GM23338 (cell line): ENCODE measurements at regions not wholly inside any gene's neighbourhood (a gene's known extent, or its start where the extent isn't known, plus 50 kb on each side); places are given as distances from the start of the nearest gene placed in this dataset.

Experiments used
- CREB1 ChIP-seq: fragments of 250-450 bp; sonication (Bioruptor Pico); IDR thresholded peaks from 2 replicates; pipeline ENCODE4 v1.5.0; 2020; ENCODE audit warnings: low read depth, mild to moderate bottlenecking, moderate library complexity
- EZH2 ChIP-seq: fragments of 200-600 bp; sonication (generic); IDR thresholded peaks from one replicate; pipeline ENCODE4 v1.8.0; 2017; ENCODE audit warnings: antibody characterized with exemption, mild to moderate bottlenecking, low read depth; ENCODE audit not compliant: unreplicated experiment
- EZH2phosphoT487 ChIP-seq: fragments of 200-600 bp; sonication (generic); IDR thresholded peaks from one replicate; pipeline ENCODE4 v1.8.1; 2018; ENCODE audit warnings: antibody characterized with exemption; ENCODE audit not compliant: unreplicated experiment
- JUNB ChIP-seq: IDR thresholded peaks from one replicate; pipeline ENCODE4 v1.6.1; 2016; ENCODE audit warnings: antibody characterized with exemption; ENCODE audit not compliant: unreplicated experiment
- NANOG ChIP-seq: IDR thresholded peaks from 2 replicates; pipeline ENCODE4 v1.6.1; 2016; ENCODE audit warnings: antibody characterized with exemption, borderline replicate concordance
- POLR2AphosphoS5 ChIP-seq: IDR thresholded peaks from 2 replicates; pipeline ENCODE4 v1.6.1; 2016; ENCODE audit warnings: antibody characterized with exemption, low read depth
- REST ChIP-seq: IDR thresholded peaks from one replicate; pipeline ENCODE4 v1.6.1; 2018; ENCODE audit warnings: antibody characterized with exemption; ENCODE audit not compliant: unreplicated experiment
- STAT1 ChIP-seq: IDR thresholded peaks from one replicate; pipeline ENCODE4 v1.6.1; 2016; ENCODE audit warnings: antibody characterized with exemption; ENCODE audit not compliant: unreplicated experiment
- ZNF114 ChIP-seq: fragments of 250-450 bp; sonication (Bioruptor Pico); IDR thresholded peaks from 2 replicates; pipeline ENCODE4 v1.5.0; 2020; ENCODE audit warnings: mild to moderate bottlenecking, moderate library complexity
- TF ChIP-seq, protein P1 (sequence below), 2 experiments: fragments of 200-600 bp in 1 of 2; sonication (generic) in 1 of 2; conservative IDR thresholded peaks; 2 replicates each; pipeline versions ENCODE4 v1.5.1 to v1.6.1; 2016 to 2017; ENCODE audit warnings: antibody characterized with exemption in 2 of 2, low read depth in 2 of 2, mild to moderate bottlenecking in 2 of 2, moderate library complexity in 1 of 2
- TF ChIP-seq, protein P2 (sequence below): IDR thresholded peaks from 2 replicates; pipeline ENCODE4 v1.6.1; 2016; ENCODE audit warnings: antibody characterized with exemption

GRCh38 chr6:10082385-10082784 is 332.5 kb downstream of the TFAP2A start:
- TF ChIP-seq, protein P1, sequence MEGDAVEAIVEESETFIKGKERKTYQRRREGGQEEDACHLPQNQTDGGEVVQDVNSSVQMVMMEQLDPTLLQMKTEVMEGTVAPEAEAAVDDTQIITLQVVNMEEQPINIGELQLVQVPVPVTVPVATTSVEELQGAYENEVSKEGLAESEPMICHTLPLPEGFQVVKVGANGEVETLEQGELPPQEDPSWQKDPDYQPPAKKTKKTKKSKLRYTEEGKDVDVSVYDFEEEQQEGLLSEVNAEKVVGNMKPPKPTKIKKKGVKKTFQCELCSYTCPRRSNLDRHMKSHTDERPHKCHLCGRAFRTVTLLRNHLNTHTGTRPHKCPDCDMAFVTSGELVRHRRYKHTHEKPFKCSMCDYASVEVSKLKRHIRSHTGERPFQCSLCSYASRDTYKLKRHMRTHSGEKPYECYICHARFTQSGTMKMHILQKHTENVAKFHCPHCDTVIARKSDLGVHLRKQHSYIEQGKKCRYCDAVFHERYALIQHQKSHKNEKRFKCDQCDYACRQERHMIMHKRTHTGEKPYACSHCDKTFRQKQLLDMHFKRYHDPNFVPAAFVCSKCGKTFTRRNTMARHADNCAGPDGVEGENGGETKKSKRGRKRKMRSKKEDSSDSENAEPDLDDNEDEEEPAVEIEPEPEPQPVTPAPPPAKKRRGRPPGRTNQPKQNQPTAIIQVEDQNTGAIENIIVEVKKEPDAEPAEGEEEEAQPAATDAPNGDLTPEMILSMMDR (conservative IDR thresholded peaks at IDR 0.05; ENCODE audit: low read depth in 2 of 2) = no peak
- TF ChIP-seq EZH2 (no peak), REST (no peak), POLR2AphosphoS5 (no peak), CREB1 (CRISPR knock-in tag) (no peak), EZH2phosphoT487 (no peak), JUNB (no peak), STAT1 (no peak), NANOG (no peak), ZNF114 (CRISPR knock-in tag) (no peak)
- TF ChIP-seq, protein P2, sequence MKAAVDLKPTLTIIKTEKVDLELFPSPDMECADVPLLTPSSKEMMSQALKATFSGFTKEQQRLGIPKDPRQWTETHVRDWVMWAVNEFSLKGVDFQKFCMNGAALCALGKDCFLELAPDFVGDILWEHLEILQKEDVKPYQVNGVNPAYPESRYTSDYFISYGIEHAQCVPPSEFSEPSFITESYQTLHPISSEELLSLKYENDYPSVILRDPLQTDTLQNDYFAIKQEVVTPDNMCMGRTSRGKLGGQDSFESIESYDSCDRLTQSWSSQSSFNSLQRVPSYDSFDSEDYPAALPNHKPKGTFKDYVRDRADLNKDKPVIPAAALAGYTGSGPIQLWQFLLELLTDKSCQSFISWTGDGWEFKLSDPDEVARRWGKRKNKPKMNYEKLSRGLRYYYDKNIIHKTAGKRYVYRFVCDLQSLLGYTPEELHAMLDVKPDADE = no peak
